CD14-positive monocyte (primary cell): ENCODE measurements at regions not wholly inside any gene's neighbourhood (a gene's known extent, or its start where the extent isn't known, plus 50 kb on each side); places are given as distances from the start of the nearest gene placed in this dataset.

Experiments
- DNase-seq, 3 donors: peaks; one replicate each; pipeline ENCODE4 v3.0.0-alpha.2; 2011 to 2022
- H2AFZ ChIP-seq: 2 replicates; pipeline ENCODE4 v1.6.0; 2012; ENCODE audit warnings: mild to moderate bottlenecking, low read depth, low read length, inconsistent platforms; ENCODE audit not compliant: insufficient read depth, poor library complexity, severe bottlenecking
- H3K27ac ChIP-seq, 2 donors: 1 replicate in 1 of 2; 2 replicates in 1 of 2; pipeline ENCODE4 v1.5.1; 2012 to 2013; ENCODE audit warnings: low read length in 2 of 2, control low read depth in 1 of 2, inconsistent platforms in 1 of 2, low read depth in 1 of 2, mild to moderate bottlenecking in 1 of 2
- H3K27me3 ChIP-seq, 2 donors: one replicate each; pipeline versions ENCODE4 v1.6.0 to v1.6.1; 2011 to 2013; ENCODE audit warnings: low read length in 2 of 2; ENCODE audit not compliant: control insufficient read depth in 2 of 2, insufficient read depth in 2 of 2
- H3K36me3 ChIP-seq, 2 donors: replicated peaks in 1 of 2; 1 replicate in 1 of 2; 2 replicates in 1 of 2; pipeline versions ENCODE4 v1.5.1 to v1.6.1; 2012 to 2013; ENCODE audit warnings: low read length in 2 of 2, control low read depth in 1 of 2, inconsistent platforms in 1 of 2, mild to moderate bottlenecking in 1 of 2; ENCODE audit not compliant: insufficient read depth in 2 of 2, control insufficient read depth in 1 of 2
- H3K4me1 ChIP-seq, 2 donors: 1 replicate in 1 of 2; 2 replicates in 1 of 2; pipeline versions ENCODE4 v1.5.1 to v1.6.1; 2012 to 2013; ENCODE audit warnings: low read length in 2 of 2, control low read depth in 1 of 2, inconsistent platforms in 1 of 2, mild to moderate bottlenecking in 1 of 2, moderate library complexity in 1 of 2; ENCODE audit not compliant: insufficient read depth in 2 of 2, control insufficient read depth in 1 of 2
- H3K4me2 ChIP-seq: replicated peaks from 2 replicates; pipeline ENCODE3; 2012; ENCODE audit warnings: low read length, moderate library complexity, mild to moderate bottlenecking; ENCODE audit not compliant: poor library complexity, severe bottlenecking; ENCODE audit errors: extremely low read depth
- H3K4me3 ChIP-seq, 3 experiments: fragments of 200-600 bp in 1 of 3; sonication (generic) in 1 of 3; replicated peaks in 1 of 3; 1 replicate in 2 of 3; 2 replicates in 1 of 3; pipeline ENCODE4 v1.5.1; 2011 to 2013; ENCODE audit warnings: low read length in 3 of 3, mild to moderate bottlenecking in 3 of 3, control low read depth in 2 of 3, low read depth in 2 of 3, inconsistent platforms in 1 of 3, moderate library complexity in 1 of 3
- H3K79me2 ChIP-seq: 2 replicates; pipeline ENCODE4 v1.6.0; 2012; ENCODE audit warnings: mild to moderate bottlenecking, control low read depth, inconsistent platforms, low read length, moderate library complexity; ENCODE audit not compliant: insufficient read depth
- H3K9ac ChIP-seq: 2 replicates; pipeline ENCODE4 v1.6.0; 2017; ENCODE audit warnings: low read length, mild to moderate bottlenecking; ENCODE audit not compliant: insufficient read depth, poor library complexity, severe bottlenecking
- H3K9me3 ChIP-seq, 2 donors: replicated peaks in 1 of 2; 1 replicate in 1 of 2; 2 replicates in 1 of 2; pipeline versions ENCODE4 v1.5.1 to v1.6.1; 2012 to 2013; ENCODE audit warnings: low read length in 2 of 2, control low read depth in 1 of 2; ENCODE audit not compliant: control insufficient read depth in 1 of 2, insufficient read depth in 1 of 2
- H4K20me1 ChIP-seq: 2 replicates; pipeline ENCODE4 v1.6.0; 2012; ENCODE audit warnings: mild to moderate bottlenecking, low read length, control low read depth, moderate library complexity; ENCODE audit not compliant: insufficient read depth
- H3K27ac Mint-ChIP-seq, 7 donors: one replicate each; pipeline ENCODE4 v1.8.0; 2020; ENCODE audit warnings: mild to moderate bottlenecking in 7 of 7, mixed read lengths in 7 of 7, moderate library complexity in 6 of 7, inconsistent platforms in 2 of 7
- H3K27me3 Mint-ChIP-seq, 3 donors: one replicate each; pipeline ENCODE4 v1.8.0; 2021 to 2022; ENCODE audit warnings: low read depth in 3 of 3, mild to moderate bottlenecking in 3 of 3, mixed read lengths in 3 of 3, moderate library complexity in 3 of 3, inconsistent platforms in 1 of 3
- H3K36me3 Mint-ChIP-seq, 2 donors: one replicate each; pipeline ENCODE4 v1.8.0; 2020; ENCODE audit warnings: mixed read lengths in 2 of 2, inconsistent platforms in 1 of 2, mild to moderate bottlenecking in 1 of 2
- H3K4me1 Mint-ChIP-seq: one replicate; pipeline ENCODE4 v1.8.0; 2020; ENCODE audit warnings: mild to moderate bottlenecking, mixed read lengths
- H3K4me3 Mint-ChIP-seq, 2 donors: one replicate each; pipeline ENCODE4 v1.8.0; 2020; ENCODE audit warnings: mild to moderate bottlenecking in 2 of 2, mixed read lengths in 2 of 2, moderate library complexity in 1 of 2
- H3K9me3 Mint-ChIP-seq, 7 donors: one replicate each; pipeline ENCODE4 v1.8.0; 2020 to 2022; ENCODE audit warnings: mixed read lengths in 7 of 7, mild to moderate bottlenecking in 6 of 7, moderate library complexity in 6 of 7, inconsistent platforms in 2 of 7
- CTCF ChIP-seq: fragments of 200-600 bp; IDR thresholded peaks from one replicate; pipeline ENCODE4 v1.8.0; 2022; ENCODE audit warnings: antibody characterized with exemption, mild to moderate bottlenecking
- WGBS: methylation state at CpG from one replicate; pipeline ENCODE4 v1.1.5; 2013; ENCODE audit warnings: missing lambda C conversion rate; ENCODE audit not compliant: insufficient coverage; 5-methylcytosine and 5-hydroxymethylcytosine counted together
- intact Hi-C, 2 donors: fragments of 100-400 bp; cut with micrococcal nuclease; formaldehyde crosslinking; loops; one replicate each; pipeline versions ENCODE4 v1.15.0 to v1.15.1; 2023

DNA sequence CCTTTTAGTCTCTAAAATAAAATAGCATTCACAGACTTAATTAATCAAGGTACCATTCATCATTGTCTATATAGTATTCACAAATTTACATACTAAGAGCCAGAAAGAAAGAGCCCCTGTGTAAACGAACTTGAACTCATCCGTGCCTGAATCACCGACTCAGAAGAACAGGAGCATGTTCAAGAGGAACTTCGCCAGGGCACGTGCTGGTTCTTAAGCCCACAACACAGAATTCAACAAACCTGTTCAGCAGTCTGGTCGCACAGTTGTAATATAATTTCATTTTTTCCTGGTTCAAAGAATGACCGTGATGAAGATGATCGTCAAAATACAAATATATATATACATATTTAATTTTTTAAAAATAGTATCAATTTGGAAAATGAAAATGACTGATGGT is 141.9 kb downstream of the CETN3 start:
- no peaks in the 10 kb centered on the region for H4K20me1 ChIP-seq
- H3K4me1 ChIP-seq: no peaks in the 10 kb centered on the region
- WGBS: 96% methylated on average over 4 of the region's 8 CpGs
- no peak overlapping the region for H3K27ac ChIP-seq
- no peaks in the 10 kb centered on the region for H3K36me3 ChIP-seq
- peaks cover 0 to 2% of the 10 kb centered on the region in 2 donors for H3K27me3 ChIP-seq
- H3K9ac ChIP-seq: no peak overlapping the region
- no peaks in the 10 kb centered on the region for H3K36me3 Mint-ChIP-seq
- H3K4me2 ChIP-seq: no peak overlapping the region
- no peaks in the 10 kb centered on the region for H3K9me3 ChIP-seq
- H3K9me3 Mint-ChIP-seq: no peaks in the 10 kb centered on the region
- no peak overlapping the region for H3K4me3 Mint-ChIP-seq
- H3K4me3 ChIP-seq: no peak overlapping the region
- H3K27me3 Mint-ChIP-seq: no peaks in the 10 kb centered on the region
- no peak for DNase-seq
- H2AFZ ChIP-seq: no peak overlapping the region
- H3K4me1 Mint-ChIP-seq: peaks cover 3% of the 10 kb centered on the region
- TF ChIP-seq CTCF: no peak
- no peaks in the 10 kb centered on the region for H3K79me2 ChIP-seq
- intact Hi-C loops: no loop called here
- H3K27ac Mint-ChIP-seq: no peak overlapping the region

DNA sequence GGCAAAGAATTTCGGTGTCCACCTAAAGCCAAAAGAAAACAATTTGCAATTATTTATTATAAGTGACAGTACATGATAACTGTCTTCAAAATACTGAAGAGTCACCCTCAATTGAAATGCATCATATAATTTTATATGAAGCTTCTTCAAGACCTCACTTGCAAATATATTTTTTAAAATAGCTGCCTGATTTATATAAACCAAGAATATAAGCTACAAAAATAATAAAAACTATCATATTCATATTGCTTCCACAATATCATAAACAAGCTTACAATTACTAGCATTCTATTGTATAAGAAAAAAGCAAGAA is 144.1 kb downstream of the CETN3 start:
- H3K9ac ChIP-seq: no peak overlapping the region
- H3K4me3 Mint-ChIP-seq: no peak overlapping the region
- no peak overlapping the region for H3K27ac Mint-ChIP-seq
- intact Hi-C loops: loop anchor here (2.0 kb wide), 1 partner anchor 1539 kb away; no protein-coding TSS in a partner anchor
- H3K4me1 Mint-ChIP-seq: peaks cover 3% of the 10 kb centered on the region
- H3K36me3 Mint-ChIP-seq: no peaks in the 10 kb centered on the region
- H3K27me3 ChIP-seq: peaks cover 0 to 2% of the 10 kb centered on the region in 2 donors
- WGBS: no CpG with 5 or more reads among the region's 1 CpG
- H3K9me3 ChIP-seq: no peaks in the 10 kb centered on the region
- peaks cover 0 to 2% (median 0%) of the 10 kb centered on the region in 3 donors for H3K27me3 Mint-ChIP-seq
- H3K9me3 Mint-ChIP-seq: no peaks in the 10 kb centered on the region
- no peak overlapping the region for H3K4me3 ChIP-seq
- TF ChIP-seq CTCF: peak; percentile 39
- DNase-seq: no peak
- no peak overlapping the region for H3K27ac ChIP-seq
- no peaks in the 10 kb centered on the region for H3K36me3 ChIP-seq
- no peaks in the 10 kb centered on the region for H4K20me1 ChIP-seq
- no peaks in the 10 kb centered on the region for H3K79me2 ChIP-seq
- no peak overlapping the region for H2AFZ ChIP-seq
- no peaks in the 10 kb centered on the region for H3K4me1 ChIP-seq
- no peak overlapping the region for H3K4me2 ChIP-seq
